GM21528 (cell line): ENCODE measurements at regions not wholly inside any gene's neighbourhood (a gene's known extent, or its start where the extent isn't known, plus 50 kb on each side); places are given as distances from the start of the nearest gene placed in this dataset.

Experiments used
- ATAC-seq: cut with Tn5 transposase; IDR thresholded peaks from one replicate; pipeline ENCODE4 v1.9.1; 2021; ENCODE audit warnings: mild to moderate bottlenecking, moderate library complexity; ENCODE audit not compliant: unreplicated experiment, low FRiP score

DNA sequence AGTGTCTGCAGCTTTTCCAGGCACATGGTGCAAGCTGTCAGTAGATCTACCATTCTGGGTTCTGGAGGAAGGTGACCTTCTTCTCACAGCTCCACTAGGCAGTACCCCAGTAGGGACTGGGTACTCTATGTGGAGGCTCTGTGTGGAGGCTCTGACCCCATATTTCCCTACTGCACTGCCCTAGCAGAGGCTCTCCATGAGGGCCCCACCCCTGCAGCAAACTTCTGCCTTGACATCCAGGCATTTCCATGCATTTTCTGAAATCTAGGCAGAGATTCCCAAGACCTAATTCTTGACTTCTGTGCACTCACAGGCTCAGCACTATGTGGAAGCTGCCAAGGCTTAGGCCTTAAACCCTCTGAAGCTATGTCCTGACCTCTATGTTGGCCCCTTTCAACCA lies 1060.0 kb downstream of the NAALADL2 start:
- ATAC-seq, result no peak

GRCh38 chr3:175916191-175916934 lies 1057.2 kb downstream of the NAALADL2 start:
- no peak for ATAC-seq

DNA sequence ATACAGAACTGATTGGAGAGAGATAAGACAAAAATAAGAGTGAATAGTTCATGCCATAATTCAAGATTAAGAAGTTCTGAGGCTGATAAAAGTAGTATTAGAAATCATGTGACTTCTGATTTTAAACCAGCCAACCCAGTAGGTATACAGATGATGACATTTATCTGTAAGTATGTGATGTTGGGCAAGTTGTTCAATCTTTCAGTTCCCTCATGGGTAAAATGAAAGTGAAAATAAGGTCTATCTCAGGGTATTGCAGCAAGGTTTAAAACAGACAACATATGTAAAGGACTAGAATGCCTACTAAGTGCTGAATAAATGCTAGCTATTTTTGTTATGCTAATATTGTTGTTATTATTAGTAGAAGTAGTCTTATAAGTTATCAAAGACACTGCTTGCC lies 1055.7 kb downstream of the NAALADL2 start:
- no peak for ATAC-seq

GRCh38 chr3:175913286-175913685 lies 1054.2 kb downstream of the NAALADL2 start:
- ATAC-seq, result no peak

GRCh38 chr3:175911937-175912336 lies 1052.8 kb downstream of the NAALADL2 start:
- no peak for ATAC-seq

DNA sequence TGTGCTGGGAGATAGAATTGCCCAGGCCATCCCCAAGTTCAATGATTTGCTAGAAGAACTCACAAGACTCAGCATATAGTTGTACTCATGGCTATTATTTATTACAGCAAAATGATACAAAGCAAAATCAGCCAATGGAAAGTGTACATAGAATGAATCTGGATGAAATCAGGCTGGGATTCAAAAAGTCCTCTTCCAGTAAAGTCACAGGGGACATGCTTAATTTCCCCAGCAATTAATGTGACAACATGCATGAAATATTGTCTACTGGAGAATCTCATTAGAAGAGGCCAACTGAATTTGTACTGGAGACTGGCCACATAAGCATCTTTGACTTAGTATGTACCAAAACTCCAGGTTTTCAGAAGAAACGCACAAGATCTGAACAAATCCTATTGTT lies 1043.1 kb downstream of the NAALADL2 start:
- ATAC-seq, result no peak

DNA sequence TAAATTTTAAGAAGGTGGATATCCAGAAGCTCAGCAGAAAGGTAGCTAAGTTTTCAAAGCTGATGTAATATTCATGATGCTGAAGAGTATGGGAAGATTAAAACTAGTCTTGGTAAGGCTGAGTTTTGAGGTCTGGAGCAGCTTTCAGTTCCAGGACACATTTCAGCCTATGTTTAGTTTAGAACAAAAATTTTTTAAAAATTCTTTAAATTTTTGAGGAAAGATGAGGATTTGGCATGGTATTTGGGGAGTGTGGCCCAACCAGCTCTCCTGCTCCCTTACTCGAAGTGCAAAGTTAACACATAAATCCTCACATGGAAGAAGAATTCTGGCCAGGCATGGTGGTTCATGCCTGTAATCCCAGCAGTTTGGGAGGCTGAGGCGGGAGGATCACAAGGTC lies 1039.1 kb downstream of the NAALADL2 start:
- no peak for ATAC-seq

DNA sequence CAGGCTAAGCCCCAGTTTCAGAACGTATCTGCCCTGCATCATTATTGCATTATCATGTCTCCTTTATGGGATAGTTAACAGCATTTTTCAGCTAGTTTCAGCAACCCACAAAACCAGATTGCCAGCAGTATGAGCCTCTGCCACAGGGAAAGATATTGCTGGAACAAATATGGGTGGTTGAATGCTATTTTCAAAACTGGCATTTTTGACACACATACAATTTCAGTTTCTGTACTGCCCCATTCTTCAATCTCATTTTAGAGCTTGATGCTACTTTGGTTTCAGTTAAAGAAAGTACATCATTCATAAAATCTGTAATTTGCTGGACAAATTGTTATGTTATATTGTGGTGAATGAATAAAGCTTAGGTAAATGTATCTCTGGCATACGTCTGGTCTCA lies 1037.5 kb downstream of the NAALADL2 start:
- ATAC-seq, result no peak

GRCh38 chr3:175895731-175896130 lies 1036.6 kb downstream of the NAALADL2 start:
- no peak for ATAC-seq

- no peak for ATAC-seq
Observed at GRCh38 chr3:175893566-175893965, 1034.4 kb downstream of the NAALADL2 start.

DNA sequence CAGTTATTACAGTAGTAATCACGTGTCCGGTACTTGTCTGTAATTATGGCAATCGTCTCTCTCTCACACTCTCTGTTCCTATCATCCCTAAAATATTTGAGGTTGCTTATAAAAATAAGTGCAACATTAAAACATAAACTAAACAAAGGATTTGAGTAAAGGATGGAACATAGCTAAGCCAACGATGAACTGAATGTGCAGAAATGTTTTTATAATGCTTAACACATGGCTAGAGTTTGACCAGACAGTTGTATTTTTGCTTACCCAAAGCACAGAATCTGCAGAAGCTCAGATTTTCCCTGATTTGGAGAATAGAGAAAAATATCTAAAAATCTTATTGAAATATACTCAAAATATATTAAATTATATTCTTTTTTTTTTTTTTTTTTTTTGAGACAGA lies 1030.9 kb downstream of the NAALADL2 start:
- ATAC-seq, result no peak

DNA sequence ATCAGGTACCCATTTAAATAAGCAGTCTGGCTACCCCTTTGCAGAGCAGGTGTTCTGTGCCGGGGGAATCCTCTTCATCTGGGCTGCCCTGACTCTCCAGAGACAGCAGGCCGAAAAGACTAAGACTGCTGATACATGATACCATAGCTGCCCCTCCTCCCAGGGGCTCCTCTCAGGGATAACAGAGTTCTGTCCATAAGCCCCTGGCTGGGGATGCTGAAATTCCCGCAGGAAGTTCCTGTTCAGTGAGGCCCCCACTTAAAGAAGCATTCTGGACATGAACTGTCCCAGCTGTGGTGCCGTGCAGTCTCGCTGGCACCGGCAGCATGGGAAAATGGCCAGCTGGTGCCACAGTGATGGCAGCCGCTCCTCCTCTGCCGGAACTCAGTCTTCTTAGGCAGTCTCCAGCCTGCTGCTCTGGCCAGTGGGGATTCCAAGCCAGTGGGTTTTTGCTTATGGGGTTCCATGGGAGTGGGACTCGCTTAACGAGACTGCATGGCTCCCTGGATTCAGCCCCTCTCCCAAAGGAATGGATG lies 1026.2 kb downstream of the NAALADL2 start:
- no peak for ATAC-seq

DNA sequence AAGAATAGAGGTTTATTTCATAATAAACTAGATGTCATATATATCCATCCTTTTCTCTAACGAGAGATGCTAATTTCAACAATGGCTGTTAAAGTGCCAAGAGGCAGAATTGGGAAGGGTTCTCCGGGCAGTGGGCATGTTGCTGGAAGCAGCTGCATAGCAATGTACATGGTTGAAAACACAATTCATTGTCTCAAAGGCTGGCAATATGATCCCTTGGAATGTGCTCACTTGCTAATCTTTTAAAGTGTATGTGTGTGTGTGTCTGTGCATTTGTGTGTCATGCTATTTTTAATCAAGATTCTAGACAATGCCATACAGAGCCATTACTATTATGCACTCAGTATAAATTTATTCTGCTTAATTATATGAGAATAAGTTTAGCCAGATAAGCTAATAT lies 1020.3 kb downstream of the NAALADL2 start:
- ATAC-seq, result no peak

GRCh38 chr3:175869404-175869803 lies 1010.3 kb downstream of the NAALADL2 start:
- no peak for ATAC-seq

- ATAC-seq, result no peak
Observed at GRCh38 chr3:175868626-175869025, 1009.5 kb downstream of the NAALADL2 start.

DNA sequence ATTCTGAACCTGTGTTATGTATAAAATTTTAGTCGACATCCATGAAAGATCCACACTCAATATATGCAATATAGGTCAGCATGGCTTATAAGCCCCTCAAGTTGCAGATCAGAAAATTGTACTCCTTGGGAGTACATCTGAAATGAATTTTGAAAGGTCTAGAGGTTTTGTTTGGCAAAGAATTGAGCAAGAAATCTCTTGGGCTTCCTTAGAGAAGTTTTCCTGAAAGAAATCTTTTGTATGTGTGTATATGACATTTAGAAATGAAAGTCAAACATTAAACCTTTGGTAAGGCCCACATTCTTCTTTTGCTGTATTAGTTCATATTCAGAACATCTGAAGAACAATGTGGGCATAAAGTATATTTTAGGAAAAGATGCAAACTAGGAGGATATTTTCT lies 1006.6 kb downstream of the NAALADL2 start:
- no peak for ATAC-seq

GRCh38 chr3:175861916-175862315 lies 1002.8 kb downstream of the NAALADL2 start:
- no peak for ATAC-seq
